ENCODE measurements at regions not wholly inside any gene's neighbourhood (a gene's known extent, or its start where the extent isn't known, plus 50 kb on each side); places are given as distances from the start of the nearest gene placed in this dataset.

DNA sequence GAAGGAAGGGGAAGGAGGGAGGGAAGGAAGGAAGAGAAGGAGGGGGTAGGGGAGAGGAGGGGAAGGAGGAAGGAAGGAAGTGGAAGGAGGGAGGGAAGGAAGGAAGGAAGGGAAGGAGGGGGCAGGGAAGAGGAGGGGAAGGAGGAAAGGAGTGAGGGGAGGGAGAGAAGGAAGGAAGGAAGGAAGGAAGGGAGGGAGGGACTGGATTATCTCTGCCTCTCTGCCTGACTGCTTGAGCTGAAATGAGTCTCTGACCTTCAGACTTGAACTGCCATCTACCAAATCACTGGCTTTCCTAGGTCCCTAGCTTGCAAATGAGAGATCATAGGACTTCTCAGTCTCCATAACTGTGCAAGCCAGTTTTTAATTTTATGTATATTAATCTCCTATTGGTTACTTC is 436.8 kb downstream of the PREX1 start:
- TF ChIP-seq, protein P1, sequence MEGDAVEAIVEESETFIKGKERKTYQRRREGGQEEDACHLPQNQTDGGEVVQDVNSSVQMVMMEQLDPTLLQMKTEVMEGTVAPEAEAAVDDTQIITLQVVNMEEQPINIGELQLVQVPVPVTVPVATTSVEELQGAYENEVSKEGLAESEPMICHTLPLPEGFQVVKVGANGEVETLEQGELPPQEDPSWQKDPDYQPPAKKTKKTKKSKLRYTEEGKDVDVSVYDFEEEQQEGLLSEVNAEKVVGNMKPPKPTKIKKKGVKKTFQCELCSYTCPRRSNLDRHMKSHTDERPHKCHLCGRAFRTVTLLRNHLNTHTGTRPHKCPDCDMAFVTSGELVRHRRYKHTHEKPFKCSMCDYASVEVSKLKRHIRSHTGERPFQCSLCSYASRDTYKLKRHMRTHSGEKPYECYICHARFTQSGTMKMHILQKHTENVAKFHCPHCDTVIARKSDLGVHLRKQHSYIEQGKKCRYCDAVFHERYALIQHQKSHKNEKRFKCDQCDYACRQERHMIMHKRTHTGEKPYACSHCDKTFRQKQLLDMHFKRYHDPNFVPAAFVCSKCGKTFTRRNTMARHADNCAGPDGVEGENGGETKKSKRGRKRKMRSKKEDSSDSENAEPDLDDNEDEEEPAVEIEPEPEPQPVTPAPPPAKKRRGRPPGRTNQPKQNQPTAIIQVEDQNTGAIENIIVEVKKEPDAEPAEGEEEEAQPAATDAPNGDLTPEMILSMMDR (IDR thresholded peaks at IDR 0.05), result no peak
- no peak for TF ChIP-seq POLR2A (IDR thresholded peaks at IDR 0.05)

Data from esophagus squamous epithelium (tissue), 4 donors.